ENCODE measurements at regions not wholly inside any gene's neighbourhood (a gene's known extent, or its start where the extent isn't known, plus 50 kb on each side); places are given as distances from the start of the nearest gene placed in this dataset.

DNA sequence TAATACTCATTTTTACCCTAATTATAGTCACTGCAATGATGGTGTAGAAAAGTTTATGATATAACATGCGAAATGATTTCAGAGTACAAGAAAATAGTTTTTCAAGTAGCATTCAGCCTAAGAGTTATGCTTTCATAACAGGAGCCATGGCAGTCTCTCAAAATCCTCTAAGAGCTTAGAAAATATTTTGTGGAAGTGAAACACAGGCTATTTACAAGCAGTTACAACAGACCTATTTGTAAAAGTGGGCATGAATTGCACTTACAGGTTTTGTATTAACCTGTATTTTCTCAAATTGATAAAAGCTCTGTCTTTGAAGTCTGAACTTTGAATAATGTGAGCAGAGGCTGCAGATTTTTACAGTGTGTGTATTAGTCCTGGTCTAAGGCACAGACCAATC is 523.3 kb downstream of the LRRC70 start:
- Mint-ChIP-seq H3K27ac (no peak overlapping the region), H3K27me3 (ENCODE audit: low read depth) (no peaks in the 10 kb centered on the region; the same call in 1 of the 2 replicates), H3K4me1 (no peaks in the 10 kb centered on the region), H3K36me3 (no peaks in the 10 kb centered on the region), H3K9me3 (no peaks in the 10 kb centered on the region), H3K4me3 (no peak overlapping the region)
- ATAC-seq (no peak), DNase-seq (ENCODE audit: low spot score) (no peak)
- TF ChIP-seq, protein P1, sequence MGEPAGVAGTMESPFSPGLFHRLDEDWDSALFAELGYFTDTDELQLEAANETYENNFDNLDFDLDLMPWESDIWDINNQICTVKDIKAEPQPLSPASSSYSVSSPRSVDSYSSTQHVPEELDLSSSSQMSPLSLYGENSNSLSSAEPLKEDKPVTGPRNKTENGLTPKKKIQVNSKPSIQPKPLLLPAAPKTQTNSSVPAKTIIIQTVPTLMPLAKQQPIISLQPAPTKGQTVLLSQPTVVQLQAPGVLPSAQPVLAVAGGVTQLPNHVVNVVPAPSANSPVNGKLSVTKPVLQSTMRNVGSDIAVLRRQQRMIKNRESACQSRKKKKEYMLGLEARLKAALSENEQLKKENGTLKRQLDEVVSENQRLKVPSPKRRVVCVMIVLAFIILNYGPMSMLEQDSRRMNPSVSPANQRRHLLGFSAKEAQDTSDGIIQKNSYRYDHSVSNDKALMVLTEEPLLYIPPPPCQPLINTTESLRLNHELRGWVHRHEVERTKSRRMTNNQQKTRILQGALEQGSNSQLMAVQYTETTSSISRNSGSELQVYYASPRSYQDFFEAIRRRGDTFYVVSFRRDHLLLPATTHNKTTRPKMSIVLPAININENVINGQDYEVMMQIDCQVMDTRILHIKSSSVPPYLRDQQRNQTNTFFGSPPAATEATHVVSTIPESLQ (CRISPR knock-in tag; IDR thresholded peaks at IDR 0.05), result no peak
- TF ChIP-seq, protein P2, sequence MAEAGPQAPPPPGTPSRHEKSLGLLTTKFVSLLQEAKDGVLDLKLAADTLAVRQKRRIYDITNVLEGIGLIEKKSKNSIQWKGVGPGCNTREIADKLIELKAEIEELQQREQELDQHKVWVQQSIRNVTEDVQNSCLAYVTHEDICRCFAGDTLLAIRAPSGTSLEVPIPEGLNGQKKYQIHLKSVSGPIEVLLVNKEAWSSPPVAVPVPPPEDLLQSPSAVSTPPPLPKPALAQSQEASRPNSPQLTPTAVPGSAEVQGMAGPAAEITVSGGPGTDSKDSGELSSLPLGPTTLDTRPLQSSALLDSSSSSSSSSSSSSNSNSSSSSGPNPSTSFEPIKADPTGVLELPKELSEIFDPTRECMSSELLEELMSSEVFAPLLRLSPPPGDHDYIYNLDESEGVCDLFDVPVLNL (CRISPR knock-in tag; IDR thresholded peaks at IDR 0.05; ENCODE audit: borderline replicate concordance, low read depth), result no peak
- TF ChIP-seq, protein P3, sequence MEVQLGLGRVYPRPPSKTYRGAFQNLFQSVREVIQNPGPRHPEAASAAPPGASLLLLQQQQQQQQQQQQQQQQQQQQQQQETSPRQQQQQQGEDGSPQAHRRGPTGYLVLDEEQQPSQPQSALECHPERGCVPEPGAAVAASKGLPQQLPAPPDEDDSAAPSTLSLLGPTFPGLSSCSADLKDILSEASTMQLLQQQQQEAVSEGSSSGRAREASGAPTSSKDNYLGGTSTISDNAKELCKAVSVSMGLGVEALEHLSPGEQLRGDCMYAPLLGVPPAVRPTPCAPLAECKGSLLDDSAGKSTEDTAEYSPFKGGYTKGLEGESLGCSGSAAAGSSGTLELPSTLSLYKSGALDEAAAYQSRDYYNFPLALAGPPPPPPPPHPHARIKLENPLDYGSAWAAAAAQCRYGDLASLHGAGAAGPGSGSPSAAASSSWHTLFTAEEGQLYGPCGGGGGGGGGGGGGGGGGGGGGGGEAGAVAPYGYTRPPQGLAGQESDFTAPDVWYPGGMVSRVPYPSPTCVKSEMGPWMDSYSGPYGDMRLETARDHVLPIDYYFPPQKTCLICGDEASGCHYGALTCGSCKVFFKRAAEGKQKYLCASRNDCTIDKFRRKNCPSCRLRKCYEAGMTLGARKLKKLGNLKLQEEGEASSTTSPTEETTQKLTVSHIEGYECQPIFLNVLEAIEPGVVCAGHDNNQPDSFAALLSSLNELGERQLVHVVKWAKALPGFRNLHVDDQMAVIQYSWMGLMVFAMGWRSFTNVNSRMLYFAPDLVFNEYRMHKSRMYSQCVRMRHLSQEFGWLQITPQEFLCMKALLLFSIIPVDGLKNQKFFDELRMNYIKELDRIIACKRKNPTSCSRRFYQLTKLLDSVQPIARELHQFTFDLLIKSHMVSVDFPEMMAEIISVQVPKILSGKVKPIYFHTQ (CRISPR knock-in tag; IDR thresholded peaks at IDR 0.05), result no peak
- TF ChIP-seq, protein P4, sequence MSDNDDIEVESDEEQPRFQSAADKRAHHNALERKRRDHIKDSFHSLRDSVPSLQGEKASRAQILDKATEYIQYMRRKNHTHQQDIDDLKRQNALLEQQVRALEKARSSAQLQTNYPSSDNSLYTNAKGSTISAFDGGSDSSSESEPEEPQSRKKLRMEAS (CRISPR knock-in tag; IDR thresholded peaks at IDR 0.05), result no peak
- TF ChIP-seq, protein P5, sequence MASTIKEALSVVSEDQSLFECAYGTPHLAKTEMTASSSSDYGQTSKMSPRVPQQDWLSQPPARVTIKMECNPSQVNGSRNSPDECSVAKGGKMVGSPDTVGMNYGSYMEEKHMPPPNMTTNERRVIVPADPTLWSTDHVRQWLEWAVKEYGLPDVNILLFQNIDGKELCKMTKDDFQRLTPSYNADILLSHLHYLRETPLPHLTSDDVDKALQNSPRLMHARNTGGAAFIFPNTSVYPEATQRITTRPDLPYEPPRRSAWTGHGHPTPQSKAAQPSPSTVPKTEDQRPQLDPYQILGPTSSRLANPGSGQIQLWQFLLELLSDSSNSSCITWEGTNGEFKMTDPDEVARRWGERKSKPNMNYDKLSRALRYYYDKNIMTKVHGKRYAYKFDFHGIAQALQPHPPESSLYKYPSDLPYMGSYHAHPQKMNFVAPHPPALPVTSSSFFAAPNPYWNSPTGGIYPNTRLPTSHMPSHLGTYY (CRISPR knock-in tag; IDR thresholded peaks at IDR 0.05), result no peak
- no peak for TF ChIP-seq TEAD1 (CRISPR knock-in tag; IDR thresholded peaks at IDR 0.05)
- TF ChIP-seq NFE2L1 (CRISPR knock-in tag; IDR thresholded peaks at IDR 0.05), result no peak
- no peak for TF ChIP-seq EMX1 (CRISPR knock-in tag; IDR thresholded peaks at IDR 0.05)
- no peak for TF ChIP-seq NFATC4 (CRISPR knock-in tag; IDR thresholded peaks at IDR 0.05)
- TF ChIP-seq ZNF219 (CRISPR knock-in tag; IDR thresholded peaks at IDR 0.05; ENCODE audit: borderline replicate concordance), result no peak
- no peak for TF ChIP-seq TCF7 (CRISPR knock-in tag; IDR thresholded peaks at IDR 0.05; ENCODE audit: low read depth)
- TF ChIP-seq, protein P6, sequence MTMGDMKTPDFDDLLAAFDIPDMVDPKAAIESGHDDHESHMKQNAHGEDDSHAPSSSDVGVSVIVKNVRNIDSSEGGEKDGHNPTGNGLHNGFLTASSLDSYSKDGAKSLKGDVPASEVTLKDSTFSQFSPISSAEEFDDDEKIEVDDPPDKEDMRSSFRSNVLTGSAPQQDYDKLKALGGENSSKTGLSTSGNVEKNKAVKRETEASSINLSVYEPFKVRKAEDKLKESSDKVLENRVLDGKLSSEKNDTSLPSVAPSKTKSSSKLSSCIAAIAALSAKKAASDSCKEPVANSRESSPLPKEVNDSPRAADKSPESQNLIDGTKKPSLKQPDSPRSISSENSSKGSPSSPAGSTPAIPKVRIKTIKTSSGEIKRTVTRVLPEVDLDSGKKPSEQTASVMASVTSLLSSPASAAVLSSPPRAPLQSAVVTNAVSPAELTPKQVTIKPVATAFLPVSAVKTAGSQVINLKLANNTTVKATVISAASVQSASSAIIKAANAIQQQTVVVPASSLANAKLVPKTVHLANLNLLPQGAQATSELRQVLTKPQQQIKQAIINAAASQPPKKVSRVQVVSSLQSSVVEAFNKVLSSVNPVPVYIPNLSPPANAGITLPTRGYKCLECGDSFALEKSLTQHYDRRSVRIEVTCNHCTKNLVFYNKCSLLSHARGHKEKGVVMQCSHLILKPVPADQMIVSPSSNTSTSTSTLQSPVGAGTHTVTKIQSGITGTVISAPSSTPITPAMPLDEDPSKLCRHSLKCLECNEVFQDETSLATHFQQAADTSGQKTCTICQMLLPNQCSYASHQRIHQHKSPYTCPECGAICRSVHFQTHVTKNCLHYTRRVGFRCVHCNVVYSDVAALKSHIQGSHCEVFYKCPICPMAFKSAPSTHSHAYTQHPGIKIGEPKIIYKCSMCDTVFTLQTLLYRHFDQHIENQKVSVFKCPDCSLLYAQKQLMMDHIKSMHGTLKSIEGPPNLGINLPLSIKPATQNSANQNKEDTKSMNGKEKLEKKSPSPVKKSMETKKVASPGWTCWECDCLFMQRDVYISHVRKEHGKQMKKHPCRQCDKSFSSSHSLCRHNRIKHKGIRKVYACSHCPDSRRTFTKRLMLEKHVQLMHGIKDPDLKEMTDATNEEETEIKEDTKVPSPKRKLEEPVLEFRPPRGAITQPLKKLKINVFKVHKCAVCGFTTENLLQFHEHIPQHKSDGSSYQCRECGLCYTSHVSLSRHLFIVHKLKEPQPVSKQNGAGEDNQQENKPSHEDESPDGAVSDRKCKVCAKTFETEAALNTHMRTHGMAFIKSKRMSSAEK (CRISPR knock-in tag; IDR thresholded peaks at IDR 0.05; ENCODE audit: borderline replicate concordance), result no peak
- TF ChIP-seq SMAD4 (CRISPR knock-in tag; IDR thresholded peaks at IDR 0.05), result no peak
- TF ChIP-seq KAT7 (CRISPR knock-in tag; IDR thresholded peaks at IDR 0.05; ENCODE audit: borderline replicate concordance), result no peak
- ChIA-PET POLR2A (no interaction called here), CTCF (no interaction called here)

DNA sequence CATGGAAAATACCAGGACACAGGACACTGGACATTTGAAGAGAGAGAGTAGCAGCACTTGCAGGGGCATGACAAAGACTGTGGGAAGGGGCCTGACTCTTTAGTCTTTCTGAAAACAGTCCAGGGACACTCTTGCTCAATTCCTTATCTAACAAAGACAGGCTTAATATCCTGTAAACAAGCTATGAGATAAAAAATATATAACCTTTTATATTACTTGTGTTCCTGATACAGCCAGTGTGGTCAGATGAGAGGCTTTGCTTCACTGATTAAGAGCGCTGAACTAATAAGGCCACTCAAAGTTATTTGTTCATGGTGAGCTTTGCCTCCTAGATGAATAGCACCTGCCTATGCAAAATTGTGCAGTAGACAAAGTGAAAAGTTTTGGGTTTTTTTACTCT is 518.7 kb downstream of the LRRC70 start:
- TF ChIP-seq, protein P7, sequence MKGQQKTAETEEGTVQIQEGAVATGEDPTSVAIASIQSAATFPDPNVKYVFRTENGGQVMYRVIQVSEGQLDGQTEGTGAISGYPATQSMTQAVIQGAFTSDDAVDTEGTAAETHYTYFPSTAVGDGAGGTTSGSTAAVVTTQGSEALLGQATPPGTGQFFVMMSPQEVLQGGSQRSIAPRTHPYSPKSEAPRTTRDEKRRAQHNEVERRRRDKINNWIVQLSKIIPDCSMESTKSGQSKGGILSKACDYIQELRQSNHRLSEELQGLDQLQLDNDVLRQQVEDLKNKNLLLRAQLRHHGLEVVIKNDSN (CRISPR knock-in tag; IDR thresholded peaks at IDR 0.05), result no peak
- no peak for TF ChIP-seq MXD4 (CRISPR knock-in tag; IDR thresholded peaks at IDR 0.05; ENCODE audit: borderline replicate concordance)
- no peak for TF ChIP-seq ZNF232 (CRISPR knock-in tag; IDR thresholded peaks at IDR 0.05)
- no peak for DNase-seq (ENCODE audit: low spot score)
- Mint-ChIP-seq H3K27ac (no peak overlapping the region), H3K9me3 (no peaks in the 10 kb centered on the region), H3K36me3 (no peaks in the 10 kb centered on the region), H3K27me3 (ENCODE audit: low read depth) (no peaks in the 10 kb centered on the region; the same call in 1 of the 2 replicates), H3K4me3 (no peak overlapping the region), H3K4me1 (peaks cover 6% of the 10 kb centered on the region)
- ATAC-seq, result no peak
- POLR2A ChIA-PET, result no interaction called here
- CTCF ChIA-PET, result no interaction called here
